GM18951 (cell line): ENCODE measurements at regions not wholly inside any gene's neighbourhood (a gene's known extent, or its start where the extent isn't known, plus 50 kb on each side); places are given as distances from the start of the nearest gene placed in this dataset.

Experiments
- POLR2A ChIP-seq: IDR thresholded peaks from 4 replicates; pipeline ENCODE4 v1.6.1; 2011; ENCODE audit warnings: mild to moderate bottlenecking; ENCODE audit not compliant: insufficient read length, insufficient read depth; ENCODE audit errors: extremely low read depth
- in situ Hi-C: fragments of 300-500 bp; cut with MboI; formaldehyde crosslinking; loops from one replicate; pipeline ENCODE4 v1.12.0; 2022; ENCODE audit warnings: low sequenced_read_pairs, mixed read lengths, inconsistent platforms; ENCODE audit not compliant: unreplicated experiment

GRCh38 chr11:26043665-26044064 lies 288.3 kb upstream of the ANO3 start:
- in situ Hi-C loops = no loop called here

GRCh38 chr11:26044389-26044788 lies 287.5 kb upstream of the ANO3 start:
- TF ChIP-seq POLR2A = no peak

More at GRCh38 chr11:26043665-26044064, 288.3 kb upstream of the ANO3 start:
- no peak for TF ChIP-seq POLR2A

GRCh38 chr11:26045082-26045481 lies 286.8 kb upstream of the ANO3 start:
- no peak for TF ChIP-seq POLR2A
- in situ Hi-C loops = no loop called here

More at GRCh38 chr11:26044389-26044788, 287.5 kb upstream of the ANO3 start:
- in situ Hi-C loops = no loop called here

GRCh38 chr11:26048271-26048670 lies 283.7 kb upstream of the ANO3 start:
- in situ Hi-C loops = no loop called here
- no peak for TF ChIP-seq POLR2A

GRCh38 chr11:26053966-26054365 lies 278.0 kb upstream of the ANO3 start:
- TF ChIP-seq POLR2A = no peak
- in situ Hi-C loops = no loop called here

- no peak for TF ChIP-seq POLR2A
- in situ Hi-C loops = no loop called here
These were observed 269.3 kb upstream of the ANO3 start for GRCh38 chr11:26062660-26063059.

- TF ChIP-seq POLR2A = no peak
- in situ Hi-C loops = no loop called here
These were observed 268.0 kb upstream of the ANO3 start for GRCh38 chr11:26063915-26064314.

GRCh38 chr11:26065944-26066343 lies 266.0 kb upstream of the ANO3 start:
- no peak for TF ChIP-seq POLR2A
- in situ Hi-C loops = no loop called here

- TF ChIP-seq POLR2A = no peak
- in situ Hi-C loops = no loop called here
These were observed 261.1 kb upstream of the ANO3 start for GRCh38 chr11:26070714-26071380.

GRCh38 chr11:26072614-26073153 lies 259.2 kb upstream of the ANO3 start:
- in situ Hi-C loops = no loop called here

GRCh38 chr11:26073646-26074045 lies 258.3 kb upstream of the ANO3 start:
- in situ Hi-C loops = no loop called here
- no peak for TF ChIP-seq POLR2A

More at GRCh38 chr11:26072614-26073153, 259.2 kb upstream of the ANO3 start:
- TF ChIP-seq POLR2A = no peak

- TF ChIP-seq POLR2A = no peak
- in situ Hi-C loops = no loop called here
These were observed 255.5 kb upstream of the ANO3 start for GRCh38 chr11:26076233-26076990.

- in situ Hi-C loops = no loop called here
- no peak for TF ChIP-seq POLR2A
These were observed 253.6 kb upstream of the ANO3 start for GRCh38 chr11:26078231-26078821.

GRCh38 chr11:26084313-26084712 lies 247.6 kb upstream of the ANO3 start:
- in situ Hi-C loops = no loop called here
- no peak for TF ChIP-seq POLR2A

- in situ Hi-C loops = no loop called here
These were observed 245.9 kb upstream of the ANO3 start for GRCh38 chr11:26086028-26086427.

More at GRCh38 chr11:26086028-26086427, 245.9 kb upstream of the ANO3 start:
- TF ChIP-seq POLR2A = no peak
